Activated CD4-positive, alpha-beta T cell treated with anti-CD3 and anti-CD28 coated beads, Interleukin-2, amount 50 U/mL, for 1 hour (primary cell): ENCODE measurements at regions not wholly inside any gene's neighbourhood (a gene's known extent, or its start where the extent isn't known, plus 50 kb on each side); places are given as distances from the start of the nearest gene placed in this dataset.
A peak's percentile ranks its signal among the peaks of the same experiment; 100 is the strongest.
"Not testable (repeated sequence)": the region's sequence is repeated elsewhere in the genome, so short reads cannot be mapped to it uniquely, and the experiment has no call there.

Experiments used
- DNase-seq: peaks from one replicate; pipeline ENCODE4 v3.0.0-alpha.2; 2020

- DNase-seq = not testable (repeated sequence)
Observed at GRCh38 chr7:6939126-6939525, 113.1 kb upstream of the CCZ1B start.

- not testable (repeated sequence) for DNase-seq
Observed at GRCh38 chr7:6939896-6940295, 113.8 kb upstream of the CCZ1B start.

- not testable (repeated sequence) for DNase-seq
Observed at GRCh38 chr7:6946873-6947272, 120.8 kb upstream of the CCZ1B start.

GRCh38 chr7:6950231-6950630 lies 124.2 kb upstream of the CCZ1B start:
- DNase-seq = not testable (repeated sequence)

GRCh38 chr7:6951553-6951952 lies 125.5 kb upstream of the CCZ1B start:
- not testable (repeated sequence) for DNase-seq

GRCh38 chr7:6953138-6953797 lies 127.2 kb upstream of the CCZ1B start:
- not testable (repeated sequence) for DNase-seq

- DNase-seq = not testable (repeated sequence)
Observed at GRCh38 chr7:6953798-6954181, 127.7 kb upstream of the CCZ1B start.

- DNase-seq = not testable (repeated sequence)
Observed at GRCh38 chr7:6955385-6955784, 129.3 kb upstream of the CCZ1B start.

GRCh38 chr7:6955990-6956566 lies 130.0 kb upstream of the CCZ1B start:
- DNase-seq = not testable (repeated sequence)

- DNase-seq = not testable (repeated sequence)
Observed at GRCh38 chr7:6958371-6958770, 132.3 kb upstream of the CCZ1B start.

- DNase-seq = not testable (repeated sequence)
Observed at GRCh38 chr7:6959942-6960341, 133.9 kb upstream of the CCZ1B start.

GRCh38 chr7:6962871-6963270 lies 136.8 kb upstream of the CCZ1B start:
- not testable (repeated sequence) for DNase-seq

- peak; percentile 72 for DNase-seq
Observed at GRCh38 chr7:6965051-6965450, 139.0 kb upstream of the CCZ1B start.

- not testable (repeated sequence) for DNase-seq
Observed at GRCh38 chr7:6970180-6970579, 144.1 kb upstream of the CCZ1B start.

- DNase-seq = not testable (repeated sequence)
Observed at GRCh38 chr7:6974876-6975275, 148.8 kb upstream of the CCZ1B start.

- not testable (repeated sequence) for DNase-seq
Observed at GRCh38 chr7:6975346-6975745, 149.3 kb upstream of the CCZ1B start.

- not testable (repeated sequence) for DNase-seq
Observed at GRCh38 chr7:6977368-6977767, 151.3 kb upstream of the CCZ1B start.

- not testable (repeated sequence) for DNase-seq
Observed at GRCh38 chr7:6978326-6978725, 152.3 kb upstream of the CCZ1B start.

- not testable (repeated sequence) for DNase-seq
Observed at GRCh38 chr7:6979456-6979855, 153.4 kb upstream of the CCZ1B start.

GRCh38 chr7:6982375-6982774 lies 156.3 kb upstream of the CCZ1B start:
- DNase-seq = not testable (repeated sequence)

- not testable (repeated sequence) for DNase-seq
Observed at GRCh38 chr7:6986892-6987291, 160.8 kb upstream of the CCZ1B start.

GRCh38 chr7:6988608-6989007 lies 162.5 kb upstream of the CCZ1B start:
- DNase-seq = not testable (repeated sequence)

GRCh38 chr7:6989968-6990367 lies 163.9 kb upstream of the CCZ1B start:
- not testable (repeated sequence) for DNase-seq

GRCh38 chr7:6990426-6991152 lies 164.5 kb upstream of the CCZ1B start:
- DNase-seq = not testable (repeated sequence)
